ENCODE measurements at regions not wholly inside any gene's neighbourhood (a gene's known extent, or its start where the extent isn't known, plus 50 kb on each side); places are given as distances from the start of the nearest gene placed in this dataset.

GRCh38 chr3:146903927-146904326 is 298.8 kb upstream of the PLSCR5 start:
- Histone ChIP-seq H3K4me1 (no peaks in the 10 kb centered on the region), H3K27ac (no peak overlapping the region), H3K4me3 (no peak overlapping the region), H3K36me3 (no peaks in the 10 kb centered on the region), H3K27me3 (no peaks in the 10 kb centered on the region), H3K9me3 (no peaks in the 10 kb centered on the region)
- TF ChIP-seq CTCF (IDR thresholded peaks at IDR 0.05) (no peak), POLR2A (IDR thresholded peaks at IDR 0.05) (no peak), EP300 (IDR thresholded peaks at IDR 0.05) (no peak), POLR2AphosphoS5 (IDR thresholded peaks at IDR 0.05) (no peak)
- no peak for ATAC-seq
- WGBS, 2 donors (ENCODE audit: low coverage in 1 of 2) = 70% methylated on average over 3 of the region's 3 CpGs; no CpG with 5 or more reads in 1 of the 2 donors

- WGBS, 2 donors (ENCODE audit: low coverage in 1 of 2) = 49 to 62% methylated on average over 2 to 3 of the region's 3 CpGs
- TF ChIP-seq EP300 (IDR thresholded peaks at IDR 0.05) = no peak
- TF ChIP-seq POLR2A (IDR thresholded peaks at IDR 0.05) = no peak
- no peak overlapping the region for H3K27ac ChIP-seq
- H3K27me3 ChIP-seq = no peaks in the 10 kb centered on the region
- H3K4me1 ChIP-seq = no peaks in the 10 kb centered on the region
- H3K4me3 ChIP-seq = no peak overlapping the region
- H3K36me3 ChIP-seq = no peaks in the 10 kb centered on the region
- ATAC-seq = no peak
- no peaks in the 10 kb centered on the region for H3K9me3 ChIP-seq
Observed at GRCh38 chr3:146899171-146899570, 294.0 kb upstream of the PLSCR5 start.

DNA sequence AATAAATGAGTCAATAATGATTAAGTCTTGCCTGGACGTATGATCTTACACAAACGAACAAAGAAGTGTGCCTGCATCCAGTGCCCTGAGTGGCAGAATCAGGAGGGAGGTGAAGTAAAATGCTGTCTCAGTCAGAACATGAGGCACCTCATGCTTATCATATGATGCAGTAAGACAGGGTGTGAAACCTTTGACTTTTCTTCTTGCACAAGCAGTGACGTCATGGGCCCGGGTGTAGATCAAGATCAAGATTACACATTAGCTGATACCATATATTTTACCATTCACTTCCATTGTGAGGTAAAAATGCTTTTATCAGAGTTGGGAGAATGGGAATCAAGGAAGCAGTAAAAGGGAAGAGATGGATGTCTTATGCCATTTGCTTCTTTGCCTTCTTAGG is 291.6 kb upstream of the PLSCR5 start:
- Histone ChIP-seq H3K4me3 (no peak overlapping the region), H3K27me3 (no peaks in the 10 kb centered on the region), H3K4me1 (no peaks in the 10 kb centered on the region), H3K9me3 (no peaks in the 10 kb centered on the region), H3K27ac (no peak overlapping the region), H3K36me3 (no peaks in the 10 kb centered on the region)
- no peak for TF ChIP-seq EP300 (IDR thresholded peaks at IDR 0.05)
- TF ChIP-seq POLR2AphosphoS5 (IDR thresholded peaks at IDR 0.05) = no peak
- TF ChIP-seq POLR2A (IDR thresholded peaks at IDR 0.05) = no peak
- TF ChIP-seq CTCF (IDR thresholded peaks at IDR 0.05) = no peak
- ATAC-seq = no peak
- 76 to 85% methylated on average over 4 of the region's 4 CpGs for WGBS, 2 donors (ENCODE audit: low coverage in 1 of 2)

DNA sequence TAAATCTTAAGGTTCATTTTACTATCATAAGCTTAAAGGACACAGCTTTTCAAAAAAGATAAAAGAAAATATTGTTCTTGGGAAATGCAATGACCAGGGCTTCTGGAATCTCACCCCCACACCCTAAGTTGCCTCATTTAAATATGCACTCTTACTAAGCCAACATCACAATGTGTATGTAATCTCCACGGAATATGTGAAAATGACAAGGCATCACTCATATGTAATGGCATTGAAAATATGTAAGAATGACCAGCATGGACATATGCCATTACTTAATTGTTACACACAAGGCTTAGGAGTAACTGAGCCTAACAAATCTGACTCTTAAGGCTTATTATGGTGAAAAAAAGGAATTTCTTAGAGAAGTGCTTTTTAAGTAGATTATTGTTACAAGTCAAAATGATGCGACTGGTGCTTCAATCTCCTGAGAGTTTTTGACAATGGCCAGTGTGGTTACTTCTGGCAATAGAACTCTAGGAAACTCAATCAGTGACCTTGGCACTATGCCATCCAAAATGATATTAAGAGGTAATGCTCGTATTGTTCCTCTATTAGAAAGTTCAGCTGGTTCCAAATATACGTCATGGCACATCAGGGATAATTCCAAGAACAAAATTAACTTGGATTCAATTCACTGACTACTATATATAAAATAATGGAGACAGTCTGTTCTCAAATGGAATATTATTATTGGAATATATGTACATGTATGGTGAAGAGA is 290.0 kb upstream of the PLSCR5 start:
- TF ChIP-seq POLR2AphosphoS5 (IDR thresholded peaks at IDR 0.05) (no peak), EP300 (IDR thresholded peaks at IDR 0.05) (no peak), CTCF (IDR thresholded peaks at IDR 0.05) (no peak), POLR2A (IDR thresholded peaks at IDR 0.05) (no peak)
- H3K4me3 ChIP-seq = no peak overlapping the region
- ATAC-seq = no peak
- H3K27ac ChIP-seq = no peak overlapping the region
- no peaks in the 10 kb centered on the region for H3K9me3 ChIP-seq
- 51 to 55% methylated on average over 4 of the region's 4 CpGs for WGBS, 2 donors (ENCODE audit: low coverage in 1 of 2)
- no peaks in the 10 kb centered on the region for H3K27me3 ChIP-seq
- H3K36me3 ChIP-seq = no peaks in the 10 kb centered on the region
- H3K4me1 ChIP-seq = no peaks in the 10 kb centered on the region

DNA sequence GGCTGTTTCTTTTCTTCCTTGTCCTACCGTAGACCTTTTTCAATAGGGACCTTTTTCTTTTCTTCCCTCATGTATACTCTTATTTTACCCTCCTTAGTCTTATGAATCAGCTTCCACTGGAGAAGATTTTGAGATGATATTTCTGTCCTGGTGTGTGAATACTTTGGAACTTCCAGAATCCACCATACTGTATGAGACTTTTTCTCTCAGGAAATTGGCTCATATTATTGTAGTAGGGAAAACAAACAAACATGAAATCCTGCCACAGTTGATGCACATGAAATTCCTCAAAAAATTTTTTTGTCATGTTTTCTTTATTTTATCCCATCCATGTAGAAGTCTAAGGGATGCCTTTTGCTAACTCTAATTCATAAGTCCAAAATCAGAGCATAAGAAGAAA is 289.3 kb upstream of the PLSCR5 start:
- no peak for ATAC-seq
- H3K9me3 ChIP-seq = no peaks in the 10 kb centered on the region
- 79 to 82% methylated on average over 1 of the region's 1 CpG for WGBS, 2 donors (ENCODE audit: low coverage in 1 of 2)
- H3K36me3 ChIP-seq = no peaks in the 10 kb centered on the region
- no peak overlapping the region for H3K4me3 ChIP-seq
- H3K27ac ChIP-seq = no peak overlapping the region
- TF ChIP-seq EP300 (IDR thresholded peaks at IDR 0.05) = no peak
- TF ChIP-seq POLR2AphosphoS5 (IDR thresholded peaks at IDR 0.05) = no peak
- TF ChIP-seq POLR2A (IDR thresholded peaks at IDR 0.05) = no peak
- TF ChIP-seq CTCF (IDR thresholded peaks at IDR 0.05) = no peak
- no peaks in the 10 kb centered on the region for H3K27me3 ChIP-seq
- H3K4me1 ChIP-seq = no peaks in the 10 kb centered on the region

Data from gastroesophageal sphincter (tissue), 4 donors.